ENCODE measurements at regions not wholly inside any gene's neighbourhood (a gene's known extent, or its start where the extent isn't known, plus 50 kb on each side); places are given as distances from the start of the nearest gene placed in this dataset.

DNA sequence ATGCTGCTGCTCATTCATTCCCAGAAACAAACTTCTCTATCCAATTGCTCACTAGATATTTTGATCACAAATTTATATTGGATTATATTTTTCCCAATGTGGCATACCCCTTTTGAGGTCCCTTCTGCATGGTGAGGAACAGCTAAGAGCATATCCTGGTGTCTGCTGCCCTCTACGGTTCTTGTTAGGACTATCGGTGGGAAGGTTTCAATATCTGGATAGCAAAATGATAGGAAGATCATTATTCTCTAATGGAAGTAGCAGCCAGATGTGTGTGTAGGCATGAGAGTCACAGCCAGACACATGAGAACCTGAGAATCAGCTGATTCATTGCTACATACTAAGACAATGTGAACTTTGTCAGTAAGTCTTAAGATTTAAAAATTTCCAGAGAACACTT is 1422.4 kb upstream of the MIR17HG start:
- Histone ChIP-seq H3K9me3 (no peaks in the 10 kb centered on the region), H3K4me1 (no peaks in the 10 kb centered on the region), H3K36me3 (no peaks in the 10 kb centered on the region), H3K27ac (no peak overlapping the region), H3K27me3 (no peaks in the 10 kb centered on the region), H3K4me3 (no peak overlapping the region)
- intact Hi-C loops (cut with DNase I), result no loop called here
- ATAC-seq (no peak), DNase-seq (no peak)
- TF ChIP-seq, protein P1, sequence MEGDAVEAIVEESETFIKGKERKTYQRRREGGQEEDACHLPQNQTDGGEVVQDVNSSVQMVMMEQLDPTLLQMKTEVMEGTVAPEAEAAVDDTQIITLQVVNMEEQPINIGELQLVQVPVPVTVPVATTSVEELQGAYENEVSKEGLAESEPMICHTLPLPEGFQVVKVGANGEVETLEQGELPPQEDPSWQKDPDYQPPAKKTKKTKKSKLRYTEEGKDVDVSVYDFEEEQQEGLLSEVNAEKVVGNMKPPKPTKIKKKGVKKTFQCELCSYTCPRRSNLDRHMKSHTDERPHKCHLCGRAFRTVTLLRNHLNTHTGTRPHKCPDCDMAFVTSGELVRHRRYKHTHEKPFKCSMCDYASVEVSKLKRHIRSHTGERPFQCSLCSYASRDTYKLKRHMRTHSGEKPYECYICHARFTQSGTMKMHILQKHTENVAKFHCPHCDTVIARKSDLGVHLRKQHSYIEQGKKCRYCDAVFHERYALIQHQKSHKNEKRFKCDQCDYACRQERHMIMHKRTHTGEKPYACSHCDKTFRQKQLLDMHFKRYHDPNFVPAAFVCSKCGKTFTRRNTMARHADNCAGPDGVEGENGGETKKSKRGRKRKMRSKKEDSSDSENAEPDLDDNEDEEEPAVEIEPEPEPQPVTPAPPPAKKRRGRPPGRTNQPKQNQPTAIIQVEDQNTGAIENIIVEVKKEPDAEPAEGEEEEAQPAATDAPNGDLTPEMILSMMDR (IDR thresholded peaks at IDR 0.05), result peak in 2 of 4 donors; percentile 7 to 12
- TF ChIP-seq POLR2A (IDR thresholded peaks at IDR 0.05), result no peak
- 22% methylated on average over 2 of the region's 2 CpGs for WGBS (ENCODE audit: insufficient coverage, low coverage, low lambda C conversion rate, missing lambda C conversion rate)

DNA sequence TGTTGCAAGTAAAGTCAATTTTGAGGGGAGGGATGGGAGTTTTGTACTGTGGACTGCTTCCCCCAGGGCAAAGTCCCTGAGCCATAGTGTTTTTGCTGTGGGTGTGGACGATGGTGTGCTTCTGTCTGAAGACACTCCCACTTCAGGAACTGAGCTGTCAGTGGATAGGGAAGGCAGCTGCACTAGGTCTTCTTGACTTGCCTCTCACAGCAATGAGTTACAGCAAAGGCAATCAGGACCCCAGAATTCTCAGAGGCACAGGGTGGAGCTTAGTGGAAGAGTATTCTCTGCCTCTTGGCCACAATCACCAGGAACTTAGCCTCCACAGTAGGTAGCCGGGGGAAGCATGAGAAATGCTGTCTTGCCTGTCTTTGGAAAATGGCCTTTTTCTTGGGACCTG is 1416.6 kb upstream of the MIR17HG start:
- H3K4me1 ChIP-seq, result no peaks in the 10 kb centered on the region
- DNase-seq, result no peak
- intact Hi-C loops (cut with DNase I), result no loop called here
- TF ChIP-seq POLR2A (IDR thresholded peaks at IDR 0.05), result no peak
- TF ChIP-seq, protein P1 (IDR thresholded peaks at IDR 0.05), result no peak
- no peak overlapping the region for H3K4me3 ChIP-seq
- H3K36me3 ChIP-seq, result no peaks in the 10 kb centered on the region
- 13% methylated on average over 1 of the region's 2 CpGs for WGBS (ENCODE audit: insufficient coverage, low coverage, low lambda C conversion rate, missing lambda C conversion rate)
- H3K27me3 ChIP-seq, result no peaks in the 10 kb centered on the region
- ATAC-seq, result no peak
- no peak overlapping the region for H3K27ac ChIP-seq
- H3K9me3 ChIP-seq, result no peaks in the 10 kb centered on the region

DNA sequence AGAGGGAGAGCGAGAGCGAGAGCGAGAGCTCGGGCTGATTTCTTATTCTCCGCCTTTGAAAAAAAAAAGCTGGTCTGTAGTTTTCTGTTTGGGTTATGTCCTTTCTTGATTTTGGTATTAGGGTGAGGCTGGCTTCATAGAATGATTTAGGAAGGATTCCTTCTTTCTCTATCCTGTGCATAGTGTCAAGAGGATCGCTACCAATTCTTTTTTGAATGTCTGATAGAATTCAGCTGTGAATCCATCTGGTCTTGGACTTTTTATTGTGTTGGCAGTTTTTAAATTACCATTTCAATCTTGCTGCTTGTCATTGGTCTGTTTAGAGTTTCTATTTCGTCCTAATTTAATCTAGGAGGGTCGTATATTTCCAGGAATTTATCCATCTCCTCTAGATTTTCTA is 1414.6 kb upstream of the MIR17HG start:
- TF ChIP-seq POLR2A (IDR thresholded peaks at IDR 0.05), result no peak
- TF ChIP-seq, protein P1 (IDR thresholded peaks at IDR 0.05), result no peak
- intact Hi-C loops (cut with DNase I), result no loop called here

GRCh38 chr13:89936256-89936655 is 1411.2 kb upstream of the MIR17HG start:
- WGBS (ENCODE audit: insufficient coverage, low coverage, low lambda C conversion rate, missing lambda C conversion rate), result 46% methylated on average over 3 of the region's 4 CpGs
- H3K36me3 ChIP-seq, result no peaks in the 10 kb centered on the region
- no peaks in the 10 kb centered on the region for H3K4me1 ChIP-seq
- intact Hi-C loops (cut with DNase I), result no loop called here
- no peak overlapping the region for H3K4me3 ChIP-seq
- no peaks in the 10 kb centered on the region for H3K27me3 ChIP-seq
- DNase-seq, result no peak
- no peak for ATAC-seq
- no peak overlapping the region for H3K27ac ChIP-seq
- no peaks in the 10 kb centered on the region for H3K9me3 ChIP-seq
- TF ChIP-seq, protein P1 (IDR thresholded peaks at IDR 0.05), result no peak
- no peak for TF ChIP-seq POLR2A (IDR thresholded peaks at IDR 0.05)

More for the DNA sequence above, 1414.6 kb upstream of the MIR17HG start:
- Histone ChIP-seq H3K4me1 (no peaks in the 10 kb centered on the region), H3K9me3 (no peaks in the 10 kb centered on the region), H3K27ac (no peak overlapping the region), H3K4me3 (no peak overlapping the region), H3K27me3 (no peaks in the 10 kb centered on the region), H3K36me3 (no peaks in the 10 kb centered on the region)
- DNase-seq (no peak), ATAC-seq (no peak)
- WGBS (ENCODE audit: insufficient coverage, low coverage, low lambda C conversion rate, missing lambda C conversion rate), result 74% methylated on average over 8 of the region's 8 CpGs

DNA sequence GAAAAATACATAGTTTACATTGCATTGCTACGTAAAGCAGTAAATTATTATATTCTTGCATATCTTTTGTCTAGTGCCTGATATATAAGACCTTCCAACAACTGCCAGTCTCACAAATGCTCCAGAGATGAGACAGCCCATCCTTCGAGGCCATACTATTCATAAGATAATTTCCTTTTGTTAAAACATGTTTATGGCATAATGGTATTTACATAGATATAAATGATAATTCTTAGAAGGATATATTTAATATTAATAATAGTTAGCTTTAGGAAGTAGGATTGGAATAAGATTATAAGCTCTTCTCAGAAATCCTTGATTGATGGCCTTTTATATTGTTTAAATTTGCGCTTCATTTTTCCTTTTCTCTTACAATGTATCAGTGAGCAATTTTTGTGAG is 1410.1 kb upstream of the MIR17HG start:
- Histone ChIP-seq H3K27me3 (no peaks in the 10 kb centered on the region), H3K27ac (no peak overlapping the region), H3K36me3 (no peaks in the 10 kb centered on the region), H3K9me3 (no peaks in the 10 kb centered on the region), H3K4me1 (no peaks in the 10 kb centered on the region), H3K4me3 (no peak overlapping the region)
- TF ChIP-seq, protein P1 (IDR thresholded peaks at IDR 0.05), result no peak
- no peak for TF ChIP-seq POLR2A (IDR thresholded peaks at IDR 0.05)
- intact Hi-C loops (cut with DNase I), result no loop called here
- whole genome bisulfite sequencing (ENCODE audit: insufficient coverage, low coverage, low lambda C conversion rate, missing lambda C conversion rate), result 74% methylated on average over 3 of the region's 3 CpGs
- DNase-seq (no peak), ATAC-seq (no peak)
